ENCODE measurements at regions not wholly inside any gene's neighbourhood (a gene's known extent, or its start where the extent isn't known, plus 50 kb on each side); places are given as distances from the start of the nearest gene placed in this dataset.

DNA sequence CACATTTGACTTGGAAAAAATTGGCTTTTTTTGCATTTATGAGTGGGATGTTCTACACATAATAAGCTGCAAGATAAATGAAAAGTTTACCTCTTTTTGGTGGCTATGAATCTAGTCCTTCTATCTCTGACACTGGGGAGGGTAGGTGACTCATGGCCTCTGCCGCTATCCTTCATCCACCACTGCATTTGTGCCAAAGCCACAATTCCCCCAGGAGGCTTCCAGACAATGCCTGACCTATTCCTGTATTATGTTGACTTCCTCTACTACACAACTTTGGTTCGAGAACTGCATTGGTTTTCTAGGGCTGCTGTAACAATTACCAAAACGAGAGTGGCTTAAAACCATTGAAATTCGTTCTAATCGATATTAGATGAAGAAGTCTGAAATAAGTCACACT, 245.6 kb downstream of the TRAM1L1 start:
- ChIA-PET CTCF (no interaction called here), POLR2A (no interaction called here)
- Histone ChIP-seq H3K27ac (ENCODE audit: low read depth, low read length) (no peak overlapping the region), H3K9me3 (ENCODE audit: control insufficient read depth, insufficient read depth, low read length) (no peaks in the 10 kb centered on the region; the same call in 1 of the 2 replicates), H3K27me3 (ENCODE audit: control insufficient read depth, insufficient read depth, low read length) (no peaks in the 10 kb centered on the region), H3K4me3 (ENCODE audit: low read depth, low read length) (no peak overlapping the region)
- DNase-seq (ENCODE audit: low read depth, low spot score): no peak
- TF ChIP-seq, protein P1, sequence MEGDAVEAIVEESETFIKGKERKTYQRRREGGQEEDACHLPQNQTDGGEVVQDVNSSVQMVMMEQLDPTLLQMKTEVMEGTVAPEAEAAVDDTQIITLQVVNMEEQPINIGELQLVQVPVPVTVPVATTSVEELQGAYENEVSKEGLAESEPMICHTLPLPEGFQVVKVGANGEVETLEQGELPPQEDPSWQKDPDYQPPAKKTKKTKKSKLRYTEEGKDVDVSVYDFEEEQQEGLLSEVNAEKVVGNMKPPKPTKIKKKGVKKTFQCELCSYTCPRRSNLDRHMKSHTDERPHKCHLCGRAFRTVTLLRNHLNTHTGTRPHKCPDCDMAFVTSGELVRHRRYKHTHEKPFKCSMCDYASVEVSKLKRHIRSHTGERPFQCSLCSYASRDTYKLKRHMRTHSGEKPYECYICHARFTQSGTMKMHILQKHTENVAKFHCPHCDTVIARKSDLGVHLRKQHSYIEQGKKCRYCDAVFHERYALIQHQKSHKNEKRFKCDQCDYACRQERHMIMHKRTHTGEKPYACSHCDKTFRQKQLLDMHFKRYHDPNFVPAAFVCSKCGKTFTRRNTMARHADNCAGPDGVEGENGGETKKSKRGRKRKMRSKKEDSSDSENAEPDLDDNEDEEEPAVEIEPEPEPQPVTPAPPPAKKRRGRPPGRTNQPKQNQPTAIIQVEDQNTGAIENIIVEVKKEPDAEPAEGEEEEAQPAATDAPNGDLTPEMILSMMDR (IDR thresholded peaks at IDR 0.05; ENCODE audit: low read depth, low read length): no peak

DNA sequence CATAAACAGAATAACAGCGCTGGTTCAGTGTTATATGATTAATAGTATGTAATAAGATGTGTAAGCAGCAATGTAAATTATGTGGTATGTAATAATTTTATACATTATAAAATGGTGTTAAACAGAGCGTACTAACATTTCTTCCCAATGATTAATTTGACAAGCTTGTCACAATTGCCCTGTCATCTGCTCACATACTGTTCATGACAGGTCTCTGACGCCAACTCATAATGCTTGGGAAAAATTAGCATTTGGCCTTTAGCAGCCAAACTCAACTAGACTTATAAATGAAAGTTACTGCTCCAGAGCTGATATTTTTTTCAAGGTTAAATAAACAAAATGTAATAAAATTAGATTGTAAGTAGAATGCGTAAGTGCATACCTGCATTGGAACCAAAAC, 246.8 kb downstream of the TRAM1L1 start:
- Histone ChIP-seq H3K27ac (ENCODE audit: low read depth, low read length) (no peak overlapping the region), H3K4me3 (ENCODE audit: low read depth, low read length) (no peak overlapping the region), H3K27me3 (ENCODE audit: control insufficient read depth, insufficient read depth, low read length) (no peaks in the 10 kb centered on the region), H3K9me3 (ENCODE audit: control insufficient read depth, insufficient read depth, low read length) (no peaks in the 10 kb centered on the region; the same call in 1 of the 2 replicates)
- TF ChIP-seq, protein P1 (IDR thresholded peaks at IDR 0.05; ENCODE audit: low read depth, low read length): no peak
- no peak for DNase-seq (ENCODE audit: low read depth, low spot score)
- ChIA-PET POLR2A (no interaction called here), CTCF (no interaction called here)

DNA sequence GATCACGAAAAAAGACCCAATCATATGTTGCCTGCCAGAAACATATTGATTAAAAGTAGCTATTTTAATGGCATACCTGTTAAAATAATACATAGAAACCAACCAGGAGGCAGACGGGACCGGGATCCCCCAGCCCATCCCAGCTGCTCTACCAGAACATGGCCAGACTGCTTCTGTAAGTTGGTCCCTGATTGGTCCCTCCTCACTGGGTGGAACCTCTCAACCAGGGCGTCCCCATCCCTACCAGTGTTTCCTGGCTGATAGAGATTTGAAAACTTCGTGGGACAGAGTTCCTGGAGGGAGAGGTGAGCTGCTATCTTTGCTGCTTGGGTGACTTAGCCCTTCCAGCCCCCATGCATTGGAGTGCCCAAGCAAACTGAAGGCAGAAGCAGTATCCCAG, 256.2 kb downstream of the TRAM1L1 start:
- no peak for DNase-seq (ENCODE audit: low read depth, low spot score)
- POLR2A ChIA-PET: no interaction called here
- Histone ChIP-seq H3K27ac (ENCODE audit: low read depth, low read length) (no peak overlapping the region), H3K9me3 (ENCODE audit: control insufficient read depth, insufficient read depth, low read length) (peaks cover 13% of the 10 kb centered on the region), H3K4me3 (ENCODE audit: low read depth, low read length) (no peak overlapping the region), H3K27me3 (ENCODE audit: control insufficient read depth, insufficient read depth, low read length) (no peaks in the 10 kb centered on the region)
- TF ChIP-seq, protein P1 (IDR thresholded peaks at IDR 0.05; ENCODE audit: low read depth, low read length): no peak
- CTCF ChIA-PET: interaction anchor here (0.7 kb wide), 1 partner anchor 27 kb away, joined by 5 read pairs; no protein-coding TSS in a partner anchor

DNA sequence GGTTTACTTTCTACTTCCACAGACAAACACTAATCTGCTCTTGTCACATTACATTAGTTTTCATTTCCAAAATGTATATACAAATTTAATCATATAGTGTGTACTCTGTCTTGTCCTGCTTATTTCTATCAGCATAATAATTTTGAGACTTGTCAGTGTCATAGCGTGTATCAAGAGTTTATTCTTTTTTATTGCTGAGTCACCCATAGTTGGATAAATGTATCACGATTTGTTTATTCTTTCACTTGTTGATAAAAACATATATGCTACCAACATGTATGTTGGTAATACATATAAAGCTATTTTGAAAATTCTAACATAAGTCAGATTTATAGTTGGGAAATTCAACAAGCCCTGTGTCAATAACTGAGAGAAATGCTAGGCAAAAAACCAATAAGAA, 261.2 kb downstream of the TRAM1L1 start:
- ChIA-PET POLR2A (no interaction called here), CTCF (no interaction called here)
- Histone ChIP-seq H3K27ac (ENCODE audit: low read depth, low read length) (no peak overlapping the region), H3K27me3 (ENCODE audit: control insufficient read depth, insufficient read depth, low read length) (no peaks in the 10 kb centered on the region), H3K9me3 (ENCODE audit: control insufficient read depth, insufficient read depth, low read length) (peaks cover 4% of the 10 kb centered on the region), H3K4me3 (ENCODE audit: low read depth, low read length) (no peak overlapping the region)
- TF ChIP-seq, protein P1 (IDR thresholded peaks at IDR 0.05; ENCODE audit: low read depth, low read length): no peak
- DNase-seq (ENCODE audit: low read depth, low spot score): no peak

DNA sequence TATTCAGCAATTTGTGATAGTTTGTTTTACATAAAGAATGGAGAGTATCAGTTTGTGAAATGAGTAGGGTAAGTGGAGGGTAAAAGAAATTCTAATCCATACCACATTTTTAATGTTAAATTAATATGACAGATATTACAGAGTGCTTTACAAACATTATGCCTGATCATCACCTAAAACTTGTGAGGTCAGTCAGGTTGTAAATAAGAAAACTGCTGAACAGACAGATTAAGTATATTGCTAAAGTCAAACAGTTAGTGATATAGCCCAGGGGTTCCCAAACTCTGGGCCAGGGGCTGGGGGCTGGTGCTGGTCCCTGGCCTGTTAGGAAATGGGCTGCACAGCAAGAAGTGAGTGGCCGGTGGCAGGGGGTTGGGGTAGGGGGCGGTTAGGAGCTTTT, 273.6 kb downstream of the TRAM1L1 start:
- POLR2A ChIA-PET: no interaction called here
- CTCF ChIA-PET: no interaction called here
- TF ChIP-seq, protein P1 (IDR thresholded peaks at IDR 0.05; ENCODE audit: low read depth, low read length): no peak

More for the DNA sequence above, 273.6 kb downstream of the TRAM1L1 start:
- H3K27ac ChIP-seq (ENCODE audit: low read depth, low read length): no peak overlapping the region
- H3K27me3 ChIP-seq (ENCODE audit: control insufficient read depth, insufficient read depth, low read length): no peaks in the 10 kb centered on the region
- H3K9me3 ChIP-seq (ENCODE audit: control insufficient read depth, insufficient read depth, low read length): peaks cover 10% of the 10 kb centered on the region
- DNase-seq (ENCODE audit: low read depth, low spot score): no peak
- H3K4me3 ChIP-seq (ENCODE audit: low read depth, low read length): no peak overlapping the region

Measured in AG04450 (cell line).